Osteocyte (in vitro differentiated cells): ENCODE measurements at regions not wholly inside any gene's neighbourhood (a gene's known extent, or its start where the extent isn't known, plus 50 kb on each side); places are given as distances from the start of the nearest gene placed in this dataset.
A peak's percentile ranks its signal among the peaks of the same experiment; 100 is the strongest.

Source experiments
- DNase-seq: peaks from one replicate; pipeline ENCODE4 v3.0.0; 2021; ENCODE audit warnings: mixed read lengths; ENCODE audit not compliant: unreplicated experiment; ENCODE audit errors: extremely low spot score
- H3K27ac Mint-ChIP-seq: one replicate; pipeline ENCODE4 v1.8.0; 2021; ENCODE audit warnings: mild to moderate bottlenecking, mixed read lengths; ENCODE audit not compliant: unreplicated experiment
- H3K27me3 Mint-ChIP-seq: one replicate; pipeline ENCODE4 v1.8.0; 2021; ENCODE audit warnings: mixed read lengths; ENCODE audit not compliant: unreplicated experiment
- H3K36me3 Mint-ChIP-seq: one replicate; pipeline ENCODE4 v1.8.0; 2021; ENCODE audit warnings: mixed read lengths; ENCODE audit not compliant: unreplicated experiment
- H3K4me1 Mint-ChIP-seq: one replicate; pipeline ENCODE4 v1.8.0; 2021; ENCODE audit warnings: mixed read lengths; ENCODE audit not compliant: unreplicated experiment
- H3K4me3 Mint-ChIP-seq: one replicate; pipeline ENCODE4 v1.8.0; 2021; ENCODE audit warnings: mild to moderate bottlenecking, moderate library complexity, mixed read lengths; ENCODE audit not compliant: unreplicated experiment
- H3K9me3 Mint-ChIP-seq: one replicate; pipeline ENCODE4 v1.8.0; 2021; ENCODE audit warnings: mixed read lengths; ENCODE audit not compliant: unreplicated experiment
- CTCF ChIP-seq: fragments of 200-600 bp; sonication (generic); IDR thresholded peaks from 2 replicates; pipeline ENCODE4 v1.5.0; 2021; ENCODE audit warnings: antibody characterized with exemption, mild to moderate bottlenecking, moderate library complexity

GRCh38 chr10:10938676-10939075 lies 79.0 kb upstream of the CELF2 start:
- peaks cover 7% of the 10 kb centered on the region for H3K9me3 Mint-ChIP-seq
- H3K27ac Mint-ChIP-seq = no peak overlapping the region
- DNase-seq = peak; percentile 38
- TF ChIP-seq CTCF = no peak
- no peaks in the 10 kb centered on the region for H3K27me3 Mint-ChIP-seq
- no peak overlapping the region for H3K4me3 Mint-ChIP-seq
- no peaks in the 10 kb centered on the region for H3K4me1 Mint-ChIP-seq
- no peaks in the 10 kb centered on the region for H3K36me3 Mint-ChIP-seq

GRCh38 chr10:10941127-10941730 lies 76.4 kb upstream of the CELF2 start:
- no peak for DNase-seq
- H3K9me3 Mint-ChIP-seq = peaks cover 7% of the 10 kb centered on the region
- H3K27me3 Mint-ChIP-seq = no peaks in the 10 kb centered on the region
- H3K27ac Mint-ChIP-seq = no peak overlapping the region
- no peak overlapping the region for H3K4me3 Mint-ChIP-seq
- H3K36me3 Mint-ChIP-seq = no peaks in the 10 kb centered on the region
- TF ChIP-seq CTCF = no peak
- H3K4me1 Mint-ChIP-seq = no peaks in the 10 kb centered on the region

GRCh38 chr10:10942441-10942840 lies 75.2 kb upstream of the CELF2 start:
- H3K27me3 Mint-ChIP-seq = no peaks in the 10 kb centered on the region
- H3K36me3 Mint-ChIP-seq = no peaks in the 10 kb centered on the region
- H3K4me3 Mint-ChIP-seq = no peak overlapping the region
- TF ChIP-seq CTCF = no peak
- no peak overlapping the region for H3K27ac Mint-ChIP-seq
- peaks cover 7% of the 10 kb centered on the region for H3K9me3 Mint-ChIP-seq
- no peaks in the 10 kb centered on the region for H3K4me1 Mint-ChIP-seq
- DNase-seq = no peak

- H3K4me1 Mint-ChIP-seq = no peaks in the 10 kb centered on the region
- DNase-seq = no peak
These were observed 71.6 kb upstream of the CELF2 start for GRCh38 chr10:10946081-10946480.

GRCh38 chr10:10946801-10947200 lies 70.9 kb upstream of the CELF2 start:
- Mint-ChIP-seq H3K27me3 (no peaks in the 10 kb centered on the region), H3K36me3 (no peaks in the 10 kb centered on the region), H3K9me3 (peaks cover 7% of the 10 kb centered on the region), H3K4me1 (no peaks in the 10 kb centered on the region), H3K27ac (no peak overlapping the region), H3K4me3 (no peak overlapping the region)
- DNase-seq = peak; percentile 17
- no peak for TF ChIP-seq CTCF

More at GRCh38 chr10:10946081-10946480, 71.6 kb upstream of the CELF2 start:
- peaks cover 7% of the 10 kb centered on the region for H3K9me3 Mint-ChIP-seq
- H3K27ac Mint-ChIP-seq = no peak overlapping the region
- TF ChIP-seq CTCF = no peak
- no peak overlapping the region for H3K4me3 Mint-ChIP-seq
- H3K36me3 Mint-ChIP-seq = no peaks in the 10 kb centered on the region
- H3K27me3 Mint-ChIP-seq = no peaks in the 10 kb centered on the region
